Vagina (tissue), 2 donors: ENCODE measurements at regions not wholly inside any gene's neighbourhood (a gene's known extent, or its start where the extent isn't known, plus 50 kb on each side); places are given as distances from the start of the nearest gene placed in this dataset.

ENCODE experiments used
- DNase-seq, 2 donors: peaks; one replicate each; pipeline ENCODE4 v3.0.0-alpha.2; 2017; ENCODE audit errors: extremely low spot score in 2 of 2
- H3K27ac ChIP-seq: fragments of 200-600 bp; sonication (generic); one replicate; pipeline ENCODE4 v1.5.1; 2019
- H3K27me3 ChIP-seq: fragments of 200-600 bp; sonication (generic); one replicate; pipeline ENCODE4 v1.5.1; 2019
- H3K36me3 ChIP-seq, 2 donors: fragments of 200-600 bp; sonication (generic); one replicate each; pipeline ENCODE4 v1.5.1; 2017 to 2019
- H3K4me1 ChIP-seq: fragments of 200-600 bp; sonication (generic); one replicate; pipeline ENCODE4 v1.5.1; 2019
- H3K4me3 ChIP-seq, 2 donors: fragments of 200-600 bp; sonication (generic); 1 replicate in 1 of 2; 2 replicates in 1 of 2; pipeline ENCODE4 v1.5.1; 2016 to 2019
- H3K9me3 ChIP-seq: fragments of 200-600 bp; sonication (generic); one replicate; pipeline ENCODE4 v1.5.1; 2019
- POLR2A ChIP-seq, 2 donors: fragments of 450-650 bp; IDR thresholded peaks; one replicate each; pipeline ENCODE4 v1.6.1; 2017; ENCODE audit warnings: antibody characterized with exemption in 2 of 2, mild to moderate bottlenecking in 2 of 2, moderate library complexity in 2 of 2
- POLR2AphosphoS5 ChIP-seq, 2 donors: sonication (generic); formaldehyde crosslinking; IDR thresholded peaks; one replicate each; pipeline ENCODE4 v1.9.0; 2017; ENCODE audit warnings: antibody characterized with exemption in 2 of 2, mild to moderate bottlenecking in 2 of 2, low read depth in 1 of 2; ENCODE audit not compliant: insufficient read depth in 1 of 2
- intact Hi-C: fragments of 100-400 bp; cut with DNase I; formaldehyde crosslinking; loops from one replicate; pipeline ENCODE4 v1.15.1; 2023
- TF ChIP-seq, protein P1 (sequence below), 3 experiments: fragments of 450-650 bp in 2 of 3; fragments of 200-600 bp in 1 of 3; sonication (generic) in 1 of 3; IDR thresholded peaks; one replicate each; pipeline ENCODE4 v1.5.1; 2017 to 2019; ENCODE audit warnings: antibody characterized with exemption in 3 of 3, mild to moderate bottlenecking in 2 of 3, moderate library complexity in 2 of 3

DNA sequence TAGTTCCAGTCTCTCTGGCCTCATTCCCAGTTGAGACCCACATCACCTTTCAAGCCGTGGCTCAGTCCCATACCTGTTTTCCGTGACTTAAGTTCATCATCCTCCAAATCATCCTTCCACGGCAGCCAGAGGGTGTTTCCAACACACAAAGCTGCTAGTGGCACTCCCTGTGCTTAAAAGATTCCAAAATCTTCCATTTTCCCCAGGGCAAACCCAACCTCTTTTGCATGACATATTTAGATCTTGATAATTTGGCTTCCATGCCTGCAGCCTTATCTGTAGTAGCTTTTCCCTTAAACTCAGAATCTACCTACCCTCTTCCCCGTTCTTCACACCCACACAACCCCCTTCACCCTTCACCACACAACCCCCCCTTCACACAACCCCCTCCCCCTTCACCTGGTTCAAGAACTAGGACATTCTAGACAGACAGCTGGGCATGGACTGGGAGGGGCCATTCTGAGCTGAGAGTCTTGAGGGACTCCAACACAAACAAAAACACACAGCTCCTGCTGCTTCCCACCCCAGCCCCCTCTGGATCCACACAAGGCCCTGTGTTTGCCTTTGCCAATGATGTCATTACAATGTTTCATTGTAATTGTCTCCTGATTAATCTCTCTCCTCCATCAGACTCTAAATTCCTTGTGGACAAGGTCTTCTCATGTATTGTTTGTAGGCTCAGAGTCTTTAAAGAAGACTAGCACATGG is 268.2 kb downstream of the SH3GL2 start:
- Histone ChIP-seq H3K4me3 (no peak overlapping the region), H3K36me3 (no peaks in the 10 kb centered on the region), H3K4me1 (no peaks in the 10 kb centered on the region), H3K27ac (no peak overlapping the region), H3K9me3 (no peaks in the 10 kb centered on the region), H3K27me3 (no peaks in the 10 kb centered on the region)
- TF ChIP-seq POLR2A (IDR thresholded peaks at IDR 0.05) (no peak), POLR2AphosphoS5 (IDR thresholded peaks at IDR 0.05; ENCODE audit: insufficient read depth in 1 of 2, low read depth in 1 of 2) (no peak)
- TF ChIP-seq, protein P1, sequence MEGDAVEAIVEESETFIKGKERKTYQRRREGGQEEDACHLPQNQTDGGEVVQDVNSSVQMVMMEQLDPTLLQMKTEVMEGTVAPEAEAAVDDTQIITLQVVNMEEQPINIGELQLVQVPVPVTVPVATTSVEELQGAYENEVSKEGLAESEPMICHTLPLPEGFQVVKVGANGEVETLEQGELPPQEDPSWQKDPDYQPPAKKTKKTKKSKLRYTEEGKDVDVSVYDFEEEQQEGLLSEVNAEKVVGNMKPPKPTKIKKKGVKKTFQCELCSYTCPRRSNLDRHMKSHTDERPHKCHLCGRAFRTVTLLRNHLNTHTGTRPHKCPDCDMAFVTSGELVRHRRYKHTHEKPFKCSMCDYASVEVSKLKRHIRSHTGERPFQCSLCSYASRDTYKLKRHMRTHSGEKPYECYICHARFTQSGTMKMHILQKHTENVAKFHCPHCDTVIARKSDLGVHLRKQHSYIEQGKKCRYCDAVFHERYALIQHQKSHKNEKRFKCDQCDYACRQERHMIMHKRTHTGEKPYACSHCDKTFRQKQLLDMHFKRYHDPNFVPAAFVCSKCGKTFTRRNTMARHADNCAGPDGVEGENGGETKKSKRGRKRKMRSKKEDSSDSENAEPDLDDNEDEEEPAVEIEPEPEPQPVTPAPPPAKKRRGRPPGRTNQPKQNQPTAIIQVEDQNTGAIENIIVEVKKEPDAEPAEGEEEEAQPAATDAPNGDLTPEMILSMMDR (IDR thresholded peaks at IDR 0.05) = no peak
- no peak for DNase-seq
- intact Hi-C loops = loop anchor here (1.0 kb wide), 1 partner anchor 12 kb away; no protein-coding TSS in a partner anchor

DNA sequence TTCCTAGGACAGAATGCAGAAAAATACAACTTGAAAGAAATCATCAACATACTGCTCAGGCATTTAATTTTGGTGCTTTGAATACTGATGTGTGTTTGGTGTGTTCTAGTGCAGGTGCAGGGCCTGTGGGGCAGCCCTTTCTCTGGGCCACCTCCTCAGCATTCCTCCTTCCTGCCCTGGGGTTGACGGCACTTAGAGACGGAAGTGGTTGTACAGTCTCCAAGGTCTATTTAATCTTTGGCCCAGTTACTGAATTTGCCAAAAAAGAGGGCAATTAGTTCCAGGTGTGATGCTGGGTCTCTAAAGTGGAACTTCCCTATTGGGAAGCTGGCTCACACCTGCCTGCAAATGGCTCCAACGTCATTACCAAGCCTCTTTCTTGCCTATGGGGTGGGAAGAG is 269.0 kb downstream of the SH3GL2 start:
- intact Hi-C loops = loop anchor here (1.0 kb wide), 1 partner anchor 11 kb away; no protein-coding TSS in a partner anchor
- Histone ChIP-seq H3K4me1 (no peaks in the 10 kb centered on the region), H3K27ac (no peak overlapping the region), H3K27me3 (no peaks in the 10 kb centered on the region), H3K4me3 (no peak overlapping the region), H3K9me3 (no peaks in the 10 kb centered on the region), H3K36me3 (no peaks in the 10 kb centered on the region)
- DNase-seq = no peak
- TF ChIP-seq POLR2A (IDR thresholded peaks at IDR 0.05) (no peak), POLR2AphosphoS5 (IDR thresholded peaks at IDR 0.05; ENCODE audit: insufficient read depth in 1 of 2, low read depth in 1 of 2) (no peak)
- TF ChIP-seq, protein P1 (IDR thresholded peaks at IDR 0.05) = no peak

DNA sequence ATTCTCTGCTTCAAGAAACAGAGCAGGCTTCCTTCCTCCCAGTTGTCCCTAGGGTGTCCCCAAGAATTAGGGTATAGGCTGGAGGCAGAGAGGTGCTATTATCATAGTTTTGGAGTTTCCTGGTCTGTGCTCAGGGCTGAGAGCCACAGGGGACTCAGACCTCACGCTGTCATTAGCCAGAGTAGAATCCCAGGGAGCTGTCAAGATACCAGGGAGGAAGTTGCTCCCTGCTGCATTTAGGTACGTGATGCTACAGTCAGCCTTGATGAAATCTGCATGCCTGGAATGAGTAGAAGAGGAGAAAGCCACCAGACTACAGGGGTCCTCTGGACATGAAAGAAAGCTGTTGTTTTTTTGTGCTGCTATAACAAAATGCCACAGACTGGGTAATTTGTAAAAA is 273.2 kb downstream of the SH3GL2 start:
- Histone ChIP-seq H3K9me3 (no peaks in the 10 kb centered on the region), H3K27ac (no peak overlapping the region), H3K4me3 (no peak overlapping the region), H3K36me3 (no peaks in the 10 kb centered on the region), H3K27me3 (no peaks in the 10 kb centered on the region), H3K4me1 (no peaks in the 10 kb centered on the region)
- intact Hi-C loops = no loop called here
- no peak for DNase-seq
- TF ChIP-seq POLR2A (IDR thresholded peaks at IDR 0.05) (no peak), POLR2AphosphoS5 (IDR thresholded peaks at IDR 0.05; ENCODE audit: insufficient read depth in 1 of 2, low read depth in 1 of 2) (no peak)
- TF ChIP-seq, protein P1 (IDR thresholded peaks at IDR 0.05) = no peak

DNA sequence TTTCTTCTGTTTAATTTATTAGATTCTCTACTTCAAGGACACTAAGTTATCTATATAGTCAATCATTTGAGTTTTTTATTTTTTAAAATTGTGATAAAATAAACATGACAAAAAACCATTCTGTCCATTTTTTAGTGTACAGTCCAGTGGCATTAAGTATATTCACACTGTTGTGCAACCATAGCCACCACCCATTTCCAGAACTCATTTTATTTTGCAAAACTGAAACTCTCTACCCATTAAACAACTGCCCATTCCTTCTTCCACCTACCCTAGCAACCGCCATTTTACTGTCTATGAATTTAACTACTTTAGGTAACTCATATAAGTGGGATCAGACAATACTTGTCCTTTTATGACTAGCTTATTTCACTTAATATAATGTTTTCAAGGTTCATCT is 275.6 kb downstream of the SH3GL2 start:
- DNase-seq = no peak
- Histone ChIP-seq H3K4me1 (no peaks in the 10 kb centered on the region), H3K27me3 (no peaks in the 10 kb centered on the region), H3K4me3 (no peak overlapping the region), H3K27ac (no peak overlapping the region), H3K9me3 (no peaks in the 10 kb centered on the region), H3K36me3 (no peaks in the 10 kb centered on the region)
- no peak for TF ChIP-seq POLR2A (IDR thresholded peaks at IDR 0.05)
- TF ChIP-seq, protein P1 (IDR thresholded peaks at IDR 0.05) = no peak
- TF ChIP-seq POLR2AphosphoS5 (IDR thresholded peaks at IDR 0.05; ENCODE audit: insufficient read depth in 1 of 2, low read depth in 1 of 2) = no peak
- intact Hi-C loops = no loop called here

DNA sequence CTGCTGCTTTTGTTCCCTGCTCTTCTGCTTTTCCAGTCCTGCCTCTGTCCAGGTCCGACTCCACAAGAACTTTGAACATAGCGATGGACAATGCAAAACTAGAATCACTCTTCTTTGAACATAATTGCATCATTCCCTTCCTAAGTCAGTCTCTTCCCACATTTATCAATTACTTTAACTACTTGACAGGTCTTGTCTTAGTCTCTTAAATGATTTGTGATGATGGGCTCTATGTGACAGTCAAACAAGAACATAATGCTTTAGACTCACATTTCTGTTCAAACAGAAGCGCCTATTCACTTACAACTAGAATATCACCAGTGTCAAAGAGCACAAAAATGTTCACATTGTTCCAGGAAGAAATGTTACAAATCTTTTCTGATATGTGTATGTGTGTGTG is 278.1 kb downstream of the SH3GL2 start:
- H3K4me3 ChIP-seq = no peak overlapping the region
- H3K27me3 ChIP-seq = no peaks in the 10 kb centered on the region
- intact Hi-C loops = no loop called here
- no peaks in the 10 kb centered on the region for H3K9me3 ChIP-seq
- no peak overlapping the region for H3K27ac ChIP-seq
- no peaks in the 10 kb centered on the region for H3K36me3 ChIP-seq
- TF ChIP-seq, protein P1 (IDR thresholded peaks at IDR 0.05) = no peak
- TF ChIP-seq POLR2A (IDR thresholded peaks at IDR 0.05) (no peak), POLR2AphosphoS5 (IDR thresholded peaks at IDR 0.05; ENCODE audit: insufficient read depth in 1 of 2, low read depth in 1 of 2) (no peak)
- no peak for DNase-seq
- no peaks in the 10 kb centered on the region for H3K4me1 ChIP-seq
